ENCODE measurements at regions not wholly inside any gene's neighbourhood (a gene's known extent, or its start where the extent isn't known, plus 50 kb on each side); places are given as distances from the start of the nearest gene placed in this dataset.

DNA sequence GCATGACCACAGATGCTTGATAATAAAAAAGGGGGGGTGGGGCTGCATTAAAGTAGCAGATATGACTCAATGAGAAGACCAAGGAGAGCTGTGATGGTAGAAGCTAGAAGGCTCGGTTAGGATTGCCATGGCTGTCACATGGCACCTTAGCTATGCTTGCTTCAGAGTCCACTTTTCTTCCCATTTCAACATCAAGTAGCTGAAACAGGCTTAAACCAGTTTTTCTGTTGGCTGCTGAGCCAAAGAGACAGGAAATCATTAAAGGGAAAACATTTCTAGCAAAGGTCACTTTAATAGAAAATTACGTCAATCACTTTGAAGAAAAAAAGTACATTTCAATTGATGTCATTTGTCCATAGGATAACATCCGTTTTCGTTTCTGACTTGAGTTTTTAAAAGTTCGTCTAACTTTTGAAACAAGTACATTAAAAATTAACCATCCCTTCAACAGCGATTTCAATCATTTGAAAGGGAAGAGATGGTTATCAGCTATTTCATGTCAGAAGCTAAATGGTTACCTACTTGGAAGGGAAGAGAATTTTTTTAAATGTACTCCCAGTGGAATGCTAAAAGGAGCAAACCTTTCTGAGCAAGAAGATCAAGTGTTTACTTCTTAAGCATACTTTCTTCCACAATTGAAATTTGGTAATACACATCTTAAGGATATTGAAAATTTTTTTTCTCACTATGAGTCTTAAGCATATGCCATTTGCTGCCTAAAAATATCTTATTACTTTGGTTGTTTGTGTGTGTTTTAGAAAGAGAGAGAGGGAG, 488.1 kb upstream of the PRMT6 start:
- DNase-seq, result no peak
- TF ChIP-seq EZH2 (optimal IDR thresholded peaks at IDR 0.05; ENCODE audit: low read depth, low read length) (no peak), EZH2phosphoT487 (IDR thresholded peaks at IDR 0.05; ENCODE audit: low read length) (no peak)
- TF ChIP-seq, protein P1, sequence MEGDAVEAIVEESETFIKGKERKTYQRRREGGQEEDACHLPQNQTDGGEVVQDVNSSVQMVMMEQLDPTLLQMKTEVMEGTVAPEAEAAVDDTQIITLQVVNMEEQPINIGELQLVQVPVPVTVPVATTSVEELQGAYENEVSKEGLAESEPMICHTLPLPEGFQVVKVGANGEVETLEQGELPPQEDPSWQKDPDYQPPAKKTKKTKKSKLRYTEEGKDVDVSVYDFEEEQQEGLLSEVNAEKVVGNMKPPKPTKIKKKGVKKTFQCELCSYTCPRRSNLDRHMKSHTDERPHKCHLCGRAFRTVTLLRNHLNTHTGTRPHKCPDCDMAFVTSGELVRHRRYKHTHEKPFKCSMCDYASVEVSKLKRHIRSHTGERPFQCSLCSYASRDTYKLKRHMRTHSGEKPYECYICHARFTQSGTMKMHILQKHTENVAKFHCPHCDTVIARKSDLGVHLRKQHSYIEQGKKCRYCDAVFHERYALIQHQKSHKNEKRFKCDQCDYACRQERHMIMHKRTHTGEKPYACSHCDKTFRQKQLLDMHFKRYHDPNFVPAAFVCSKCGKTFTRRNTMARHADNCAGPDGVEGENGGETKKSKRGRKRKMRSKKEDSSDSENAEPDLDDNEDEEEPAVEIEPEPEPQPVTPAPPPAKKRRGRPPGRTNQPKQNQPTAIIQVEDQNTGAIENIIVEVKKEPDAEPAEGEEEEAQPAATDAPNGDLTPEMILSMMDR (IDR thresholded peaks at IDR 0.05; ENCODE audit: low read length), result no peak

DNA sequence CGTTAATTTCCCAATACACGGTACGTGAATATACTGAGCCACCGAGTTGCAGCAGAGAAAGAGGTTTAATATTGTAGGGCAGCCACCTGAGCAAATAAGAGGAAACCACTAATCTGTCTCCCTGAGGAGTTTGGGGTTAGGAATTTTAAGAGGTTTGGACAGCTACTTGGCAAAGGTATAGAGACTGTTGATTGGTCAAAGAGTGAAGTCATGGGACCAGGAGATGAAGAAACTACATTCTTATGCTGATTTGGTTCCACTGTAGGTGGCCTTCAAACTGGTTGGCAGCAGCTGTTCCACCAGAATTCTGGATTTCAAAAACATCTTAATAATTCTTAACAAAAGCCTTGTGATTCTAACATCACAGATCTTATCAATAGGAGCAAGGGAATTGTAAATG, 485.4 kb upstream of the PRMT6 start:
- Histone ChIP-seq H3F3A (ENCODE audit: insufficient read depth, low read length) (no peaks in the 10 kb centered on the region), H3K79me2 (ENCODE audit: low read length) (no peaks in the 10 kb centered on the region), H3K9ac (ENCODE audit: low read length) (no peak overlapping the region), H2AFZ (ENCODE audit: low read length) (no peak overlapping the region), H3K27ac (ENCODE audit: low read length) (no peak overlapping the region), H3K4me3 (ENCODE audit: low read length) (no peak overlapping the region), H4K20me1 (ENCODE audit: insufficient read depth, low read length) (no peaks in the 10 kb centered on the region), H3K9me3 (replicated peaks; ENCODE audit: insufficient read depth, low read length) (no peaks in the 10 kb centered on the region), H3K4me1 (ENCODE audit: low read length) (no peaks in the 10 kb centered on the region), H3K36me3 (replicated peaks; ENCODE audit: insufficient read depth, low read length) (no peaks in the 10 kb centered on the region), H3K27me3 (replicated peaks; ENCODE audit: insufficient read depth, low read length) (no peaks in the 10 kb centered on the region), H3K9me2 (replicated peaks; ENCODE audit: insufficient read depth, low read length) (no peaks in the 10 kb centered on the region), H3K4me2 (ENCODE audit: low read depth, low read length) (no peak overlapping the region)
- no peak for DNase-seq
- TF ChIP-seq EZH2 (optimal IDR thresholded peaks at IDR 0.05; ENCODE audit: low read depth, low read length) (no peak), EZH2phosphoT487 (IDR thresholded peaks at IDR 0.05; ENCODE audit: low read length) (no peak)
- TF ChIP-seq, protein P1 (IDR thresholded peaks at IDR 0.05; ENCODE audit: low read length), result no peak

More for the DNA sequence above, 488.1 kb upstream of the PRMT6 start:
- no peak overlapping the region for H3K27ac ChIP-seq (ENCODE audit: low read length)
- H3K4me3 ChIP-seq (ENCODE audit: low read length), result no peak overlapping the region
- H3F3A ChIP-seq (ENCODE audit: insufficient read depth, low read length), result no peaks in the 10 kb centered on the region
- H3K9me2 ChIP-seq (replicated peaks; ENCODE audit: insufficient read depth, low read length), result no peaks in the 10 kb centered on the region
- no peaks in the 10 kb centered on the region for H3K79me2 ChIP-seq (ENCODE audit: low read length)
- no peaks in the 10 kb centered on the region for H3K9me3 ChIP-seq (replicated peaks; ENCODE audit: insufficient read depth, low read length)
- H3K36me3 ChIP-seq (replicated peaks; ENCODE audit: insufficient read depth, low read length), result no peaks in the 10 kb centered on the region
- no peak overlapping the region for H3K9ac ChIP-seq (ENCODE audit: low read length)
- no peak overlapping the region for H3K4me2 ChIP-seq (ENCODE audit: low read depth, low read length)
- no peak overlapping the region for H2AFZ ChIP-seq (ENCODE audit: low read length)
- H3K27me3 ChIP-seq (replicated peaks; ENCODE audit: insufficient read depth, low read length), result no peaks in the 10 kb centered on the region
- H3K4me1 ChIP-seq (ENCODE audit: low read length), result no peaks in the 10 kb centered on the region
- no peaks in the 10 kb centered on the region for H4K20me1 ChIP-seq (ENCODE audit: insufficient read depth, low read length)

DNA sequence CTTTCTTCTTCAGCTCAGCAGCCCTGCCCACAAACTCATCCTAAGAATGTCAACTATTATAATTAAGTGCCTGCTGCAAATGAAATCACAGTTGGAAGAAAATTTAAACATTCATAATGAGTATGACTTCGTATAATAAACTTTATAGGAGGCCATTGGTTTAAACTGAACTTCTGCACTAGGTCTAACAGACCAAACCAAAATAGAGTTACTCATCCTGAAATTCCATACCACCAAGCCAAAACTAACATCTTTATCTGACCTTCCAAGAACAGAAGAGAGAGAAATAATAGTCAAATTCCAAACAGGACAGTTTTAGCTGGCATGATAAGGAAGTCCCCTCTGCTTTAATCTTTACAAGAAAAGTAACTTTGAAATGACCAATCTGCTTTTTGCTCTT, 472.4 kb upstream of the PRMT6 start:
- Histone ChIP-seq H3K4me3 (ENCODE audit: low read length) (no peak overlapping the region), H3K27me3 (replicated peaks; ENCODE audit: insufficient read depth, low read length) (no peaks in the 10 kb centered on the region), H3K4me2 (ENCODE audit: low read depth, low read length) (no peak overlapping the region), H4K20me1 (ENCODE audit: insufficient read depth, low read length) (no peaks in the 10 kb centered on the region), H3K36me3 (replicated peaks; ENCODE audit: insufficient read depth, low read length) (no peaks in the 10 kb centered on the region), H3F3A (ENCODE audit: insufficient read depth, low read length) (no peaks in the 10 kb centered on the region), H2AFZ (ENCODE audit: low read length) (no peak overlapping the region), H3K9ac (ENCODE audit: low read length) (no peak overlapping the region), H3K79me2 (ENCODE audit: low read length) (no peaks in the 10 kb centered on the region), H3K9me2 (replicated peaks; ENCODE audit: insufficient read depth, low read length) (no peaks in the 10 kb centered on the region), H3K9me3 (replicated peaks; ENCODE audit: insufficient read depth, low read length) (no peaks in the 10 kb centered on the region), H3K27ac (ENCODE audit: low read length) (no peak overlapping the region), H3K4me1 (ENCODE audit: low read length) (no peaks in the 10 kb centered on the region)
- TF ChIP-seq EZH2phosphoT487 (IDR thresholded peaks at IDR 0.05; ENCODE audit: low read length) (no peak), EZH2 (optimal IDR thresholded peaks at IDR 0.05; ENCODE audit: low read depth, low read length) (no peak)
- TF ChIP-seq, protein P1 (IDR thresholded peaks at IDR 0.05; ENCODE audit: low read length), result no peak
- DNase-seq, result no peak

Data from MM.1S (cell line).